Caco-2 (cell line): ENCODE measurements at regions not wholly inside any gene's neighbourhood (a gene's known extent, or its start where the extent isn't known, plus 50 kb on each side); places are given as distances from the start of the nearest gene placed in this dataset.

Experiments
- BruUV-seq: library from RNA; stranded (reverse); fragments of 400-500 nt; replicated peaks from 2 replicates; lab custom pipeline; 2021; lab: Mats Ljungman, UMichigan
- CTCF ChIA-PET: fragments of 300-600 bp; sonication (Branson Sonifier 250); formaldehyde crosslinking; loops from one replicate; lab custom pipeline; 2022; ENCODE audit warnings: antibody characterized with exemption; lab: Charles Lee
- POLR2A ChIA-PET: fragments of 300-600 bp; sonication (Branson Sonifier 250); formaldehyde crosslinking; loops from one replicate; lab custom pipeline; 2022; ENCODE audit warnings: antibody characterized with exemption; lab: Charles Lee
- DNase-seq, 2 experiments: peaks; one replicate each; pipeline versions ENCODE4 v3.0.0 to v3.0.0-alpha.2; 2020 to 2022
- H3K27me3 ChIP-seq: replicated peaks from 2 replicates; pipeline ENCODE4 v1.6.0; 2011; ENCODE audit warnings: low read length; ENCODE audit not compliant: control insufficient read depth, insufficient read depth
- H3K36me3 ChIP-seq: 2 replicates; pipeline ENCODE4 v1.5.1; 2011; ENCODE audit warnings: low read length; ENCODE audit not compliant: control insufficient read depth, insufficient read depth
- H3K4me1 ChIP-seq: fragments of 250-450 bp; sonication (Bioruptor Pico); 2 replicates; pipeline ENCODE4 v1.5.1; 2020; ENCODE audit warnings: mild to moderate bottlenecking
- H3K4me3 ChIP-seq: 2 replicates; pipeline ENCODE4 v1.5.1; 2011; ENCODE audit warnings: low read depth, mild to moderate bottlenecking, control low read depth, low read length
- H3K9me3 ChIP-seq: fragments of 250-450 bp; sonication (Bioruptor Pico); 2 replicates; pipeline ENCODE4 v1.5.1; 2020; ENCODE audit warnings: mild to moderate bottlenecking, moderate library complexity
- H3K27ac Mint-ChIP-seq: one replicate; pipeline ENCODE4 v1.8.0; 2022; ENCODE audit warnings: mixed read lengths; ENCODE audit not compliant: unreplicated experiment
- H3K27me3 Mint-ChIP-seq: one replicate; pipeline ENCODE4 v1.8.0; 2022; ENCODE audit warnings: mixed read lengths; ENCODE audit not compliant: insufficient read depth, unreplicated experiment
- H3K36me3 Mint-ChIP-seq: one replicate; pipeline ENCODE4 v1.8.0; 2022; ENCODE audit warnings: mild to moderate bottlenecking, mixed read lengths; ENCODE audit not compliant: insufficient read depth, unreplicated experiment
- H3K4me1 Mint-ChIP-seq: one replicate; pipeline ENCODE4 v1.8.0; 2022; ENCODE audit warnings: low read depth, mixed read lengths; ENCODE audit not compliant: unreplicated experiment
- H3K4me3 Mint-ChIP-seq: one replicate; pipeline ENCODE4 v1.8.0; 2022; ENCODE audit warnings: mild to moderate bottlenecking, moderate library complexity, mixed read lengths; ENCODE audit not compliant: unreplicated experiment
- H3K9me3 Mint-ChIP-seq: one replicate; pipeline ENCODE4 v1.8.0; 2022; ENCODE audit warnings: mixed read lengths; ENCODE audit not compliant: unreplicated experiment
- intact Hi-C: fragments of 100-400 bp; cut with micrococcal nuclease; formaldehyde crosslinking; loops from one replicate; pipeline ENCODE4 v1.10.0; 2022; ENCODE audit not compliant: unreplicated experiment
- TF ChIP-seq, protein P1 (sequence below), 2 experiments: fragments of 200-600 bp in 1 of 2; IDR thresholded peaks; 1 replicate in 1 of 2; 2 replicates in 1 of 2; pipeline versions ENCODE4 v1.5.1 to v1.8.0; 2011 to 2022; ENCODE audit warnings: antibody characterized with exemption in 1 of 2, control low read depth in 1 of 2, inconsistent platforms in 1 of 2, low read depth in 1 of 2, low read length in 1 of 2, mild to moderate bottlenecking in 1 of 2, moderate library complexity in 1 of 2; ENCODE audit not compliant: insufficient read depth in 1 of 2, severe bottlenecking in 1 of 2, unreplicated experiment in 1 of 2

DNA sequence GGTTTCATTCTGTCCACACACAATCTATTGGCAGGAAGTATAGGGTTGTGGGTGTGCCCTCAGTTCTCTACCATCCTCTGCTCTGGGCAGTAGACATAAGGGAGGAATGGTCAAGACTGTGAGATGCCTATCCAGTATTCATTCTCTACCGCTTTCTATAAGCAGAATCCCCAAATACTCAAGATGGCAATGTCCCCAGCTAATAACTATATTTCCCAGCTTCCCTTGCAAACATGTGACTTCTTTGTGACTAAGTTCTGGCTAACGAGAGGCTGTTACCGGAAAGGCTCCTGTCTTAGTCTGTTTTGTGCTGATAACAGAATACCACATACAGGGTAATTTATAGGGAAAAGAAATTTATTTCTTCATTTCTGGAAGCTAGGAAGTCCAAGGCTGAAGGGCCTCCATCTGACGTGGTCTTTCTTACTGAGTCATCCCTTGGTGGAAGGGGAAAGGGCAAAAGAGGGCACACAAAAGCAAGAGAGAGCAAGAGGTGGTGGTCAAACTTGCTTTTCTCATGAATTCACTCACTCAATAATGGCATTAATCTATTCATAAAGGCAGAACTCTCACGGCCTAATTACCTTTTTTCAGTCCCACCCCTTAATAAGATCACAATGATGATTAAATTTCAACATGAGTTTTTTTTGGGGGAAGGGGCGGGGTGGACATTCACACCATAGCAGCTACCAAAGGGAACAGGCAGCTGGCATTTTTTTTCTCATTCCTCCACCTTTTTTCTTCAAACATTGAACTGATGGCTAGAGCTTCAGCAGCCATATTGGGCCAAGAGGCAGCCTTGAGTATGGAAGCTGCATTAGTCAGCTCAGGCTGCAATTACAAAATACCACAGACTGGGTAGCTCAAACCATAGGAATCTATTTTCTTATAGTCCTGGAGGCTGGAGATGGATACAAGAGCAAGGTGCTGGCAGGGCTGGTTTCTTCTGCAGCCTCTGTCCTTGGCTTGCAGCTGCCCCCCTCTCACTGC, 109.7 kb upstream of the OR9Q1 start:
- H3K36me3 ChIP-seq = no peaks in the 10 kb centered on the region
- Mint-ChIP-seq H3K27ac (no peak overlapping the region), H3K9me3 (no peaks in the 10 kb centered on the region), H3K4me1 (no peaks in the 10 kb centered on the region), H3K27me3 (no peaks in the 10 kb centered on the region), H3K36me3 (no peaks in the 10 kb centered on the region), H3K4me3 (no peak overlapping the region)
- TF ChIP-seq, protein P1, sequence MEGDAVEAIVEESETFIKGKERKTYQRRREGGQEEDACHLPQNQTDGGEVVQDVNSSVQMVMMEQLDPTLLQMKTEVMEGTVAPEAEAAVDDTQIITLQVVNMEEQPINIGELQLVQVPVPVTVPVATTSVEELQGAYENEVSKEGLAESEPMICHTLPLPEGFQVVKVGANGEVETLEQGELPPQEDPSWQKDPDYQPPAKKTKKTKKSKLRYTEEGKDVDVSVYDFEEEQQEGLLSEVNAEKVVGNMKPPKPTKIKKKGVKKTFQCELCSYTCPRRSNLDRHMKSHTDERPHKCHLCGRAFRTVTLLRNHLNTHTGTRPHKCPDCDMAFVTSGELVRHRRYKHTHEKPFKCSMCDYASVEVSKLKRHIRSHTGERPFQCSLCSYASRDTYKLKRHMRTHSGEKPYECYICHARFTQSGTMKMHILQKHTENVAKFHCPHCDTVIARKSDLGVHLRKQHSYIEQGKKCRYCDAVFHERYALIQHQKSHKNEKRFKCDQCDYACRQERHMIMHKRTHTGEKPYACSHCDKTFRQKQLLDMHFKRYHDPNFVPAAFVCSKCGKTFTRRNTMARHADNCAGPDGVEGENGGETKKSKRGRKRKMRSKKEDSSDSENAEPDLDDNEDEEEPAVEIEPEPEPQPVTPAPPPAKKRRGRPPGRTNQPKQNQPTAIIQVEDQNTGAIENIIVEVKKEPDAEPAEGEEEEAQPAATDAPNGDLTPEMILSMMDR (IDR thresholded peaks at IDR 0.05; ENCODE audit: insufficient read depth in 1 of 2, low read depth in 1 of 2, low read length in 1 of 2, severe bottlenecking in 1 of 2, unreplicated experiment in 1 of 2) = no peak
- ChIA-PET POLR2A (no interaction called here), CTCF (no interaction called here)
- H3K4me3 ChIP-seq = no peak overlapping the region
- H3K4me1 ChIP-seq = no peaks in the 10 kb centered on the region
- no peaks in the 10 kb centered on the region for H3K9me3 ChIP-seq
- BruUV-seq = no TSS peak
- H3K27me3 ChIP-seq = no peaks in the 10 kb centered on the region
- intact Hi-C loops = loop anchor here (5.0 kb wide), 1 partner anchor 523 kb away; no protein-coding TSS in a partner anchor
- DNase-seq = no peak

DNA sequence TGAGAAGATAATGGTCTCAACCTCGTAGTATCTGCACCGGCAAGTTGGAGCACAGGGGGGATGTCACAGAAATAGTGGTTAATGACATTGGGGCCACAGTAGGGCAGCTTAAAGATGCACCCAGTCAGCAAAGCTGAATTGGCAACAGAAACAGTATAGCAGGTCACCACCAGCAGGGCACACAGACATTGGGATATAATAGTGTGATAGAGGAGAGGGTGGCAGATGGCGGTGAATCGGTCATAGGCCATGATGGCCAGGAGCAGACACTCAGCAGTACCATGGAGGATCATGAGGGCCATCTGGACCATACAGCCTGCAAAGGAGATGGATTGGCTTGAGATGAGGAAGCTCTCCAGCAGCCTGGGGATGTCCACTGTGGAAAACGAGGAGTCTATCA, 106.0 kb upstream of the OR9Q1 start:
- POLR2A ChIA-PET = no interaction called here
- H3K36me3 Mint-ChIP-seq = no peaks in the 10 kb centered on the region
- no TSS peak for BruUV-seq
- H3K27ac Mint-ChIP-seq = no peak overlapping the region
- no peak for DNase-seq
- H3K36me3 ChIP-seq = no peaks in the 10 kb centered on the region
- H3K4me1 Mint-ChIP-seq = no peaks in the 10 kb centered on the region
- TF ChIP-seq, protein P1 (IDR thresholded peaks at IDR 0.05; ENCODE audit: insufficient read depth in 1 of 2, low read depth in 1 of 2, low read length in 1 of 2, severe bottlenecking in 1 of 2, unreplicated experiment in 1 of 2) = no peak
- CTCF ChIA-PET = no interaction called here
- no peaks in the 10 kb centered on the region for H3K4me1 ChIP-seq
- intact Hi-C loops = no loop called here
- H3K4me3 ChIP-seq = no peak overlapping the region
- no peak overlapping the region for H3K4me3 Mint-ChIP-seq
- peaks cover 4% of the 10 kb centered on the region for H3K27me3 Mint-ChIP-seq
- H3K27me3 ChIP-seq = no peaks in the 10 kb centered on the region
- H3K9me3 ChIP-seq = no peaks in the 10 kb centered on the region
- H3K9me3 Mint-ChIP-seq = no peaks in the 10 kb centered on the region

DNA sequence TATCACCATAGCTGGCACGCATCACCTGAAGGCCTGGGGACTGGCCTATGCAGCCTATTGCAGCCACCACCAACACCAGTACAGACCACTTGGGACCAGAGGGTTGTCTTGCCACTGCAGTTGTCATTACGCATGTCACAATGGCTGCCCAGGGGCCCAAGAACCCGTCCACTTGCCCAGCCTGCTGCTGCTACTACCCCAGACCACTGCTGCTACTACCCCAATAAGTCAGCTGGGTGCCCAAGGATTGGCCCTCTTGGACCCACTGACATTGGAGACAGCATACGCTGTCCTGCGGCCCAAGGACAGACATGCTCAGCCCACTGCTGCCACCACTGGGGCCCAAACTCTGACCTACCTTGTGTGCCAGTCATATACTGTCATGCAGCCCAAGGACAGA, 102.7 kb upstream of the OR9Q1 start:
- Mint-ChIP-seq H3K27ac (no peak overlapping the region), H3K36me3 (no peaks in the 10 kb centered on the region), H3K9me3 (no peaks in the 10 kb centered on the region), H3K4me1 (no peaks in the 10 kb centered on the region), H3K27me3 (peaks cover 4% of the 10 kb centered on the region), H3K4me3 (no peak overlapping the region)
- Histone ChIP-seq H3K27me3 (no peaks in the 10 kb centered on the region), H3K4me3 (no peak overlapping the region), H3K36me3 (no peaks in the 10 kb centered on the region), H3K9me3 (no peaks in the 10 kb centered on the region), H3K4me1 (no peaks in the 10 kb centered on the region)
- intact Hi-C loops = no loop called here
- no peak for DNase-seq
- BruUV-seq = no TSS peak
- CTCF ChIA-PET = no interaction called here
- POLR2A ChIA-PET = no interaction called here
- TF ChIP-seq, protein P1 (IDR thresholded peaks at IDR 0.05; ENCODE audit: insufficient read depth in 1 of 2, low read depth in 1 of 2, low read length in 1 of 2, severe bottlenecking in 1 of 2, unreplicated experiment in 1 of 2) = no peak
